HUES64 (cell line): ENCODE measurements at regions not wholly inside any gene's neighbourhood (a gene's known extent, or its start where the extent isn't known, plus 50 kb on each side); places are given as distances from the start of the nearest gene placed in this dataset.
"Not testable (repeated sequence)": the region's sequence is repeated elsewhere in the genome, so short reads cannot be mapped to it uniquely, and the experiment has no call there.

Experiments used
- H3K27ac ChIP-seq: 2 replicates; pipeline ENCODE4 v1.7.0; 2013; ENCODE audit warnings: low read depth, low read length, inconsistent platforms
- H3K27me3 ChIP-seq: 2 replicates; pipeline ENCODE4 v1.6.1; 2013; ENCODE audit warnings: mild to moderate bottlenecking, low read length; ENCODE audit not compliant: insufficient read depth
- H3K36me3 ChIP-seq: 2 replicates; pipeline ENCODE4 v1.6.1; 2013; ENCODE audit warnings: mild to moderate bottlenecking, low read length; ENCODE audit not compliant: insufficient read depth
- H3K4me1 ChIP-seq: 2 replicates; pipeline ENCODE4 v1.6.1; 2013; ENCODE audit warnings: mild to moderate bottlenecking, low read length, moderate library complexity; ENCODE audit not compliant: insufficient read depth
- H3K4me3 ChIP-seq: 2 replicates; pipeline ENCODE4 v1.5.1; 2013; ENCODE audit warnings: mild to moderate bottlenecking, low read length, moderate library complexity
- H3K9ac ChIP-seq: 2 replicates; pipeline ENCODE4 v1.6.1; 2013; ENCODE audit warnings: mild to moderate bottlenecking, low read depth, low read length
- H3K9me3 ChIP-seq: 2 replicates; pipeline ENCODE4 v1.6.1; 2013; ENCODE audit warnings: low read depth, low read length; ENCODE audit not compliant: insufficient read depth
- WGBS: fragments of 150-250, 120-280 bp; methylation state at CpG from one replicate; pipeline ENCODE4 v1.1.7; 2013; ENCODE audit warnings: missing lambda C conversion rate; 5-methylcytosine and 5-hydroxymethylcytosine counted together

- no peaks in the 10 kb centered on the region for H3K27me3 ChIP-seq
- no peak overlapping the region for H3K9ac ChIP-seq
- no peaks in the 10 kb centered on the region for H3K36me3 ChIP-seq
- H3K9me3 ChIP-seq, result no peaks in the 10 kb centered on the region
- H3K4me1 ChIP-seq, result peaks cover 8% of the 10 kb centered on the region
- WGBS, result 61% methylated on average over 2 of the region's 2 CpGs
- H3K27ac ChIP-seq, result no peak overlapping the region
- no peak overlapping the region for H3K4me3 ChIP-seq
These were observed 130.8 kb downstream of the TMX1 start for GRCh38 chr14:51370758-51371386.

DNA sequence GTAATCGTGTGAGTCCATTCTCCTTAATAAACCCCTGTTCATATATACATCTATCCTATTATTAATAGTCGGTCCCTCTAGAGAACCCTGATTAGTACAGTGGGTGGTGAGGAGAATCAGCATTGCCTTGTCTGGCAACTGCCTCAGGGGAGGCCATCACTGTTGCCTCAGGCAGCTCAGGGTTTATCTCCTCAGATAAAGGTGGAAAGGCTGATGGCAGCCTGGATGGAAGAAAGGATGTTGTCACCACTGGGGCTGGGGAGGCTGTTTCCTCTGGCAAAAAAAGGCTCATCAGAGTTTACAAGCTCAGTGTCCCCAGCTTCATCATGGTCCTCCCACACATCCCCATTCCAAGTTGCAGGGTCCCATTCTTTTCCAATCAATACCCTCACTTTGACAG lies 137.1 kb downstream of the TMX1 start:
- H3K27me3 ChIP-seq, H3K36me3 ChIP-seq, H3K4me3 ChIP-seq, H3K27ac ChIP-seq, H3K9me3 ChIP-seq, H3K4me1 ChIP-seq, H3K9ac ChIP-seq: not testable (repeated sequence)
- WGBS, result 100% methylated on average over 2 of the region's 2 CpGs

DNA sequence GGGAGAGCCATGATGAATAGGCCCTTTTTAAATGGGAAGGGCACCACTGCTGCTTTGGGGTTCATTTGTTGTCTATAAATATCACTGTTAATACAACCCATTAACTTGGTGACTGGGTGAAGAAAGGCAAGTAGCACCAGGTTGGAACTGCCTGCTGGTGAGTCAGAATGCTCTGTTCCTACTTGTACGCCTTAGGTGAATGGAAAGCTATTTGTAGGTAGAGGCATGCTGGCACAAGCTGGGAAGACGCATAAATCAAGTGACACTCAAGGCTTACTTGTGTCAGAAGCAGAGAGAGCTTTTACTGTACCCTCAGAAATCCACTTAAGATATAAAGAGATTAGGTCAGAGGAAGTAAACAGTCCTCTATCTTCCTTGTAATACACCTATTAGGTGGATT lies 142.5 kb downstream of the TMX1 start:
- 88% methylated on average over 2 of the region's 2 CpGs for WGBS
- Histone ChIP-seq H3K9me3 (no peaks in the 10 kb centered on the region), H3K9ac (no peak overlapping the region), H3K4me3 (no peak overlapping the region), H3K27ac (no peak overlapping the region), H3K36me3 (no peaks in the 10 kb centered on the region), H3K4me1 (no peaks in the 10 kb centered on the region), H3K27me3 (no peaks in the 10 kb centered on the region)

GRCh38 chr14:51386411-51386810 lies 146.4 kb downstream of the TMX1 start:
- Histone ChIP-seq H3K9me3 (no peaks in the 10 kb centered on the region), H3K9ac (no peak overlapping the region), H3K36me3 (no peaks in the 10 kb centered on the region), H3K4me3 (no peak overlapping the region), H3K27me3 (no peaks in the 10 kb centered on the region), H3K27ac (no peak overlapping the region), H3K4me1 (no peaks in the 10 kb centered on the region)

DNA sequence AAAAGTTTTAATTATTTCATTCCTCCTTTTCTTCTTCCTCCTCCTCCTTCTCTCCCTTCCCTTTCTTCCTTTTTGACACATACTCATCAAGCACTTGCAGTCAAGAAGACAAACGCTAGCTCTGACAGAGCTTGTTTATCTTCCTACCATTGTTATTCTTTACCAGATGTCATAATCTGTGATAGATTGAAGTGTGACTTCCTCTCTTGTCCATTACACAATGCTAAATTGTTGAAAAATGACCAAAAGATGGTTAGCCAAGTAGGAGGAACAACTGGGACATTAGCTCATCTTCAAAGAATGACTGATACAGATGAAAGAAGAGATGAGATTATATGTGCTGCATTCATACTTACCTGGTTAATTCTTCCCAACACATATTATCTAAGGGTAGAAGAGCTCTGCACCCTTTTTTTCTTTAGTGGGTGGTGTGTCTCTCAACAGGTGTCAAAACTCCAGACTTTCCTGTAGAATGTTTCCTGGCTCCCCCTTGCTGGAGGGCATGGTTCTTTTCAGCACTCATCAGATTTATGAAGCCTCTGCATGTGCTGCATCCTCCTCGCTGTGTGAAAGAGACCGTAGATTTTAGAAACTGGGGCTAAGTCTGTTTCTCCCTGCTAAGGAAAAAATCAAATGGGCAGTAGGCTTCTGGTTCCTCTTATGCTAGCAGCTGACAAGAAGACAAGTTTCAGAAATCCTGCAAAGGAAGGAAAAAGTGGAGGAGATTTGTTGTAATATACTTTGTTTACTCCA lies 147.1 kb downstream of the TMX1 start:
- Histone ChIP-seq H3K4me1 (no peaks in the 10 kb centered on the region), H3K4me3 (no peak overlapping the region), H3K9me3 (no peaks in the 10 kb centered on the region), H3K9ac (no peak overlapping the region), H3K36me3 (no peaks in the 10 kb centered on the region), H3K27ac (no peak overlapping the region), H3K27me3 (no peaks in the 10 kb centered on the region)
- 86% methylated on average over 3 of the region's 3 CpGs for WGBS

DNA sequence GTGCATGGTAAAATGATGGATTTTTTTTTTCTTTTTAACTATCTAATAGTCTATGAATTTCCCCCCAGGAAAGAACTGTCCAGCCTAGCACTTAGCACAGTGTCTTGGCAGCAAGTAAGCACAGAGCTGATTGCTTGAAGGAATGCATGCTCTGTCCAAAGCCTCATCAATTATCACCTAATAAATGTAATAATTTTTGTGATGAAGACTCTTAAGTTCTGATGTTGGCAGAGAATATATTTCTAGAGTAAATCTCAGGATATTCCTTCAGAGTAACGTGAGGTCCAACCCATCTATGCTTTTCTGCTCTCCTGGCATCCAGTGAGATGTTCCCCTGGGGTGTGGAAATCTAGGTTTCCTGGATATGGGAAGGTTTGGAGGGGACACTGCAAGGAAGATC lies 152.4 kb downstream of the TMX1 start:
- H3K9ac ChIP-seq, result no peak overlapping the region
- no peaks in the 10 kb centered on the region for H3K9me3 ChIP-seq
- no peak overlapping the region for H3K27ac ChIP-seq
- no peak overlapping the region for H3K4me3 ChIP-seq
- peaks cover 15% of the 10 kb centered on the region for H3K4me1 ChIP-seq
- WGBS, result 100% methylated on average over 1 of the region's 1 CpG
- no peaks in the 10 kb centered on the region for H3K36me3 ChIP-seq
- H3K27me3 ChIP-seq, result no peaks in the 10 kb centered on the region

- Histone ChIP-seq H3K36me3 (no peaks in the 10 kb centered on the region), H3K4me1 (peaks cover 15% of the 10 kb centered on the region), H3K4me3 (no peak overlapping the region), H3K9ac (no peak overlapping the region), H3K27ac (no peak overlapping the region), H3K27me3 (no peaks in the 10 kb centered on the region), H3K9me3 (no peaks in the 10 kb centered on the region)
- WGBS, result 90% methylated on average over 4 of the region's 4 CpGs
These were observed 154.3 kb downstream of the TMX1 start for GRCh38 chr14:51394384-51394783.

GRCh38 chr14:51394804-51395203 lies 154.8 kb downstream of the TMX1 start:
- H3K27ac ChIP-seq, result no peak overlapping the region
- no peak overlapping the region for H3K4me3 ChIP-seq
- H3K9ac ChIP-seq, result no peak overlapping the region

GRCh38 chr14:51395361-51395849 lies 155.4 kb downstream of the TMX1 start:
- no peaks in the 10 kb centered on the region for H3K9me3 ChIP-seq
- H3K4me3 ChIP-seq, result no peak overlapping the region
- no peaks in the 10 kb centered on the region for H3K27me3 ChIP-seq
- no peak overlapping the region for H3K9ac ChIP-seq
- no peaks in the 10 kb centered on the region for H3K36me3 ChIP-seq
- H3K4me1 ChIP-seq, result peaks cover 15% of the 10 kb centered on the region
- H3K27ac ChIP-seq, result no peak overlapping the region; the same call in 1 of the 2 replicates
- WGBS, result 90% methylated on average over 9 of the region's 9 CpGs

More at GRCh38 chr14:51394804-51395203, 154.8 kb downstream of the TMX1 start:
- Histone ChIP-seq H3K4me1 (peaks cover 15% of the 10 kb centered on the region), H3K36me3 (no peaks in the 10 kb centered on the region), H3K9me3 (no peaks in the 10 kb centered on the region), H3K27me3 (no peaks in the 10 kb centered on the region)
- WGBS, result 74% methylated on average over 1 of the region's 1 CpG

- no peak overlapping the region for H3K9ac ChIP-seq
- no peaks in the 10 kb centered on the region for H3K9me3 ChIP-seq
- H3K4me1 ChIP-seq, result peaks cover 15% of the 10 kb centered on the region
- WGBS, result 92% methylated on average over 11 of the region's 11 CpGs
- H3K4me3 ChIP-seq, result no peak overlapping the region
- H3K36me3 ChIP-seq, result no peaks in the 10 kb centered on the region
- no peak overlapping the region for H3K27ac ChIP-seq
- H3K27me3 ChIP-seq, result no peaks in the 10 kb centered on the region
These were observed 156.3 kb downstream of the TMX1 start for GRCh38 chr14:51396222-51396815.

DNA sequence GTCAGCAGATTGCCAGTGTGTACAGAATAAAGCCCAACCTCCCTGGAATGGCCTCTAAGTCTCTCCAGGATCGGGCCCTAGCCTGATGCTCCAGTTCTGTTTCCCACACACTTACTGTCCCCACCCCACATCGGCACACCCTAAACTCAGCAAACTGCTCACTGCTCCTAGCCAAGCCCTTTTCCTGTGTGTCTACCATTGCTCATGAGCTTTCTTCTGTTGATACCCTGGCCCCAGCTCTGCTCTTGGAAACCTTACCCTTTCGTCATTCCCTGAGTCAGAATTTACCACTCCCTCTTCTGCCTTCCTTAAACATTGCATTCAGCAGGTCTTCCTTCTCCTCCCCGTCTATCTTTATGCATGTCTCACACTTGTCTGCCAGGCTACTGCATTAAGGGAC lies 158.9 kb downstream of the TMX1 start:
- Histone ChIP-seq H3K27me3 (no peaks in the 10 kb centered on the region), H3K36me3 (no peaks in the 10 kb centered on the region), H3K27ac (no peak overlapping the region), H3K9me3 (no peaks in the 10 kb centered on the region), H3K9ac (no peak overlapping the region), H3K4me1 (peaks cover 15% of the 10 kb centered on the region), H3K4me3 (no peak overlapping the region)
- 79% methylated on average over 4 of the region's 4 CpGs for WGBS
